ENCODE measurements at regions not wholly inside any gene's neighbourhood (a gene's known extent, or its start where the extent isn't known, plus 50 kb on each side); places are given as distances from the start of the nearest gene placed in this dataset.

DNA sequence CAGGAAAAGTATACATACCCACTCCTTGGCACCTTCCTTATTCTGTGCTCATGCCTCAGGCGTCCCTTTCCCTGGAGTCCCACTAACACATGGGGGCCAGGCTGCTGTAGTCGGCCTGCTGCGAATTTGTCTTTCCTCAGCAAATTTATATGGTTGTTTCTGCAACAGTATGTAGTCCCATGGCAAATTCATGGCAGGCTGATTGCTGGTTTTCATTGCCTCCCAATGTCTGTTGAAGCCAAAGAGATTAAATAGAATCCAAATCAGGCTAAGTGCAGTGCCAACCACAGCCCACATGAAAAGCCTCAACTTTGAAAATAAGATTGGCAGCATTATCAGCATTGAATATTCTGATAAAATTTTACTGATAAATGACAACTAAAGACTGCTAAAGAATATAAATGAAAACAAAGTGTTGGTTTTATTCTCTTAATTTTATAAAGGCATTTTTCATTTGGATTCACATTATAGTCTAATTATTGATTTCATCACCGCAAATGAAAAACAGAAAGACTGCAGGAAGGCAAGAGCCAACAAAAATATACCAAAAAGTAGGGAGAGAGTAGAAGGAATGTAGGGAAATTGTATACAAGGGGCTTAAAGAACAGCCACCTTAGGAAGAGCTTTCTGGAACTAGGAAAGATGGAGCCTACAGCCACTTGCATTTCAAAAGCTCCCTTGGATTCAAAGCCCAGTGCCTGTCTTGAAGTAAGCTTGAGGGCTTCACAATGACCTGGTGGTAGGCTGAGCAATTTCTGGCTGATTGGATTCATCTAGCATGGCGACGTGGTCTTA lies 283.7 kb upstream of the MMADHC start:
- TF ChIP-seq, protein P1, sequence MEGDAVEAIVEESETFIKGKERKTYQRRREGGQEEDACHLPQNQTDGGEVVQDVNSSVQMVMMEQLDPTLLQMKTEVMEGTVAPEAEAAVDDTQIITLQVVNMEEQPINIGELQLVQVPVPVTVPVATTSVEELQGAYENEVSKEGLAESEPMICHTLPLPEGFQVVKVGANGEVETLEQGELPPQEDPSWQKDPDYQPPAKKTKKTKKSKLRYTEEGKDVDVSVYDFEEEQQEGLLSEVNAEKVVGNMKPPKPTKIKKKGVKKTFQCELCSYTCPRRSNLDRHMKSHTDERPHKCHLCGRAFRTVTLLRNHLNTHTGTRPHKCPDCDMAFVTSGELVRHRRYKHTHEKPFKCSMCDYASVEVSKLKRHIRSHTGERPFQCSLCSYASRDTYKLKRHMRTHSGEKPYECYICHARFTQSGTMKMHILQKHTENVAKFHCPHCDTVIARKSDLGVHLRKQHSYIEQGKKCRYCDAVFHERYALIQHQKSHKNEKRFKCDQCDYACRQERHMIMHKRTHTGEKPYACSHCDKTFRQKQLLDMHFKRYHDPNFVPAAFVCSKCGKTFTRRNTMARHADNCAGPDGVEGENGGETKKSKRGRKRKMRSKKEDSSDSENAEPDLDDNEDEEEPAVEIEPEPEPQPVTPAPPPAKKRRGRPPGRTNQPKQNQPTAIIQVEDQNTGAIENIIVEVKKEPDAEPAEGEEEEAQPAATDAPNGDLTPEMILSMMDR (IDR thresholded peaks at IDR 0.05), result no peak
- DNase-seq, result no peak
- Mint-ChIP-seq H3K27ac (peak overlapping the region; percentile 13), H3K4me1 (peaks cover 8% of the 10 kb centered on the region), H3K27me3 (ENCODE audit: low read depth, poor library complexity) (peaks cover 2% of the 10 kb centered on the region), H3K9me3 (peaks cover 23% of the 10 kb centered on the region), H3K4me3 (no peak overlapping the region), H3K36me3 (ENCODE audit: low read depth) (peaks cover 14% of the 10 kb centered on the region)

DNA sequence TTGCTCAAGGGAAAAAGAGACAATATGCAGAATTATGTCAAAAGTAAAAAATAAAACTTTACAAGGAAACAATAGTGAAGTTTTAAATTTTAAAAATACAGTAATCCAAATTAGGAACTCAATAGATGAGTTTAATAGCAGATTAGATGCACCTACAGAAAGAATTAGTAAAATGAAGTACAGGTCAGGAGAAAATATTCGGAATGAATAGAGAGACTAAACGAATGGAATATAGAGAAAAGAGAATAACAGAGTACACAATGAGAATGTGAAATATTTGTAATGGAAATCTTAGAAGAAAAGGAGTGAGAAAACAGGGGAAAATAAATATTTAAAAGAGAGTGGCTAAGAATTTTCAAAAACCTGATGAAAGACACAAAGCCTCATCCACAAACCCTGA lies 275.7 kb upstream of the MMADHC start:
- no peak overlapping the region for H3K4me3 Mint-ChIP-seq
- no peak for DNase-seq
- no peaks in the 10 kb centered on the region for H3K27me3 Mint-ChIP-seq (ENCODE audit: low read depth, poor library complexity)
- H3K9me3 Mint-ChIP-seq, result peaks cover 53% of the 10 kb centered on the region
- peaks cover 23% of the 10 kb centered on the region for H3K4me1 Mint-ChIP-seq
- TF ChIP-seq, protein P1 (IDR thresholded peaks at IDR 0.05), result no peak
- peaks cover 30% of the 10 kb centered on the region for H3K36me3 Mint-ChIP-seq (ENCODE audit: low read depth)
- no peak overlapping the region for H3K27ac Mint-ChIP-seq

DNA sequence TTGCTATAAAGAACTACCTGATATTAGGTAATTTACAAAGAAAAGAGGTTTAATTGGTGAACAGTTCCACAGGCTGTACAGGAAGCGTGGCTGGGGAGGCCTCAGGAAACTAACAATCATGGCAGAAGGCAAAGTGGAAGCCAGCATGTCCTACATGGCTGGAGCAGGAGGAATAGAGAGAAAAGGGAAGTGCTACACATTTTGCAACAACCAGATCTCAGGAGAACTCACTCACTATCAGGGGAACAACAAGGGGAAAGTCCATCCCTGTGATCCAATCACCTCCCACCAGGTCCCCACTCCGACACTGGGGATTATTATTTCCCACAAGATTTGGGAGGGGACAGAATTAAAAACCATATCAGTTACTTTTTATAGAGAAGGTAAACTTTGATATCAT lies 273.5 kb upstream of the MMADHC start:
- Mint-ChIP-seq H3K27me3 (ENCODE audit: low read depth, poor library complexity) (no peaks in the 10 kb centered on the region), H3K4me1 (peaks cover 27% of the 10 kb centered on the region), H3K9me3 (peaks cover 60% of the 10 kb centered on the region), H3K4me3 (no peak overlapping the region), H3K36me3 (ENCODE audit: low read depth) (peaks cover 30% of the 10 kb centered on the region), H3K27ac (no peak overlapping the region)
- DNase-seq, result no peak
- TF ChIP-seq, protein P1 (IDR thresholded peaks at IDR 0.05), result no peak

DNA sequence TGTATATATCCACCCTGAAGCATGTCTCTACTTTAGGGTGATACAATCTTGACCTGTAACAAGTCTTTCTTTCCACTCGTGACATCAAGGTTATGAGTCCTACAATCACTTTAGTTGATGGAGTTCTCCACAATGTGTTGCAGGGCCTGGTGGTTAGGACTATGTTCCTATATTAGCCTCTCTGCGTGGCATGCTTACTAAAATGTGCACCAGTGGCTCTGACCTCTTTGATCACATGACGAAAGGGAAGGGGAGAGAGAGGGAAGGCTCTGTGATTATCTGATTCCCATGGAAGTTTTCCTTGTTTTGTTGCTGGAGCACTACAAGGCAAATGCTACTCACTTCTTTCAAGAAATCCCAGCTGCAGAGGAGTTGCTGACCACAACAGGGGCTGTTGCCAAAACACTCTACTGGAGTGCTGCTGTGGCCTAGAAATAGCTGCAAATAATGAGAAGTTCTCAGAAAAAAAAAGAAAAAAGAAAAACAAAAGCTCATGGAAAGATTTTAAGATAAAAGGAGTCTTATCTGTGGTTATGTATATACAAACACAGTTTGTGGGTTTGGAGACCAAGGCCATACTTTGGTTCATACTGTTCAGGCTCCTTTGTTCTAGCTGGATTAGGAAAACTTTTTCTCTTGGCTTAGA lies 272.8 kb upstream of the MMADHC start:
- Mint-ChIP-seq H3K27ac (peak overlapping the region; percentile 65), H3K27me3 (ENCODE audit: low read depth, poor library complexity) (no peaks in the 10 kb centered on the region), H3K4me1 (peaks cover 27% of the 10 kb centered on the region), H3K4me3 (no peak overlapping the region), H3K36me3 (ENCODE audit: low read depth) (peaks cover 30% of the 10 kb centered on the region), H3K9me3 (peaks cover 55% of the 10 kb centered on the region)
- TF ChIP-seq, protein P1 (IDR thresholded peaks at IDR 0.05), result no peak
- no peak for DNase-seq

DNA sequence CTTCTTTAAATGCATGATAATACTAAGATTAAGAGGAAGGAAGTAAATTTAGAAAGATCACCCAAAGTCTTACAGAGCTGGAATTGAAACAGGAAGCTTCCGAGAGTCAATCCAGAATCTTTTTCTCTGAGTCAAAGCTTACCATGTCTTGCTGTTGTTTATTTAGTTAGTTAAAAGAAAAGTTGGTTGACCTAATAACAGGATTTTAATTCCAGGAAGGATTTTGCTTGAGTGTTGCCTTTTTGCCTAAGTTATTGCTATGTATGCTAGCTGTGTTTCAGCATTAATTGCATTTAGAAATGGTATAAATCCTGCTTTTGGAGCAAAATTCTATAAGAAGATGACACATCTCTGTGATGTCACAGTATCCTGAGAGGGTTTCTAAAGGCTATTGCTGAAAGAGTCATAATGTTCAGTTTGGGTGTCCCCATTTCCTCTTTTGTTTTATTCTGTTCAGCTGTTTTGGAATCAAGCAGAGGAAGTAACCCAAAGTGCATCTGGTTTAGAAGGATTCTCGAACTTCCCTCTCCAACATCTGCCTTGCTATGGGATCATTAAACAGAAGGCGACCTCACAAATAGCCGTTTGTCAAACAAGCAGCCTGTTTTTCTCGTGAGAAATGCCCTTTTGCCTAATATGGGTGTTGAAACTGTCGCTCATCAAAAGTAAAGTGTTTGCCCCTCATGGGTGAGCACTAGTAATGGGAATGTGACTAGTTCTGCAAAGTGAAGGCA lies 271.5 kb upstream of the MMADHC start:
- no peak for DNase-seq
- H3K27ac Mint-ChIP-seq, result peak overlapping the region; percentile 15
- TF ChIP-seq, protein P1 (IDR thresholded peaks at IDR 0.05), result no peak
- peaks cover 26% of the 10 kb centered on the region for H3K36me3 Mint-ChIP-seq (ENCODE audit: low read depth)
- no peaks in the 10 kb centered on the region for H3K27me3 Mint-ChIP-seq (ENCODE audit: low read depth, poor library complexity)
- peaks cover 27% of the 10 kb centered on the region for H3K4me1 Mint-ChIP-seq
- peaks cover 46% of the 10 kb centered on the region for H3K9me3 Mint-ChIP-seq
- H3K4me3 Mint-ChIP-seq, result no peak overlapping the region

Data from nephron progenitor cell (in vitro differentiated cells).